ENCODE measurements at regions not wholly inside any gene's neighbourhood (a gene's known extent, or its start where the extent isn't known, plus 50 kb on each side); places are given as distances from the start of the nearest gene placed in this dataset.

- no peak for TF ChIP-seq CTCF (IDR thresholded peaks at IDR 0.05)
- TF ChIP-seq POLR2A (IDR thresholded peaks at IDR 0.05): no peak
Measured at GRCh38 chr17:73976676-73977521, 226.6 kb upstream of the RPL38 start.

Measured in uterus (tissue), 2 donors.